ENCODE measurements at regions not wholly inside any gene's neighbourhood (a gene's known extent, or its start where the extent isn't known, plus 50 kb on each side); places are given as distances from the start of the nearest gene placed in this dataset.

- dilution Hi-C loops (cut with MboI; ENCODE audit: extremely low pct_ligation_motif_present, low sequenced_read_pairs), result no loop called here
- Histone ChIP-seq H3K9ac (replicated peaks; ENCODE audit: extremely low read depth, insufficient read depth, low read length) (no peak overlapping the region), H3K9me3 (replicated peaks; ENCODE audit: control insufficient read depth, insufficient read depth, low read length) (no peaks in the 10 kb centered on the region), H3K27me3 (ENCODE audit: control insufficient read depth in 2 of 2, insufficient read depth in 2 of 2, low read length in 2 of 2) (no peaks in the 10 kb centered on the region), H4K20me1 (replicated peaks; ENCODE audit: control insufficient read depth, extremely low read depth, insufficient read depth, low read length) (no peaks in the 10 kb centered on the region), H3K4me3 (replicated peaks in 1 of 3; ENCODE audit: insufficient read depth in 1 of 3, low read depth in 1 of 3, low read length in 3 of 3) (no peak overlapping the region), H3K9me1 (replicated peaks; ENCODE audit: control insufficient read depth, extremely low read depth, insufficient read depth, low read length) (no peaks in the 10 kb centered on the region), H3K4me2 (ENCODE audit: insufficient read depth, low read length) (no peak overlapping the region), H3K36me3 (ENCODE audit: control insufficient read depth in 2 of 2, extremely low read depth in 1 of 2, insufficient read depth in 2 of 2, low read length in 2 of 2) (no peaks in the 10 kb centered on the region), H2AFZ (ENCODE audit: low read depth, low read length) (no peak overlapping the region), H3K4me1 (ENCODE audit: control insufficient read depth, extremely low read depth, insufficient read depth, low read length) (peaks cover 8% of the 10 kb centered on the region), H3K27ac (ENCODE audit: insufficient read depth, low read depth, low read length) (no peak overlapping the region), H3K79me2 (ENCODE audit: control insufficient read depth, insufficient read depth, low read length) (no peaks in the 10 kb centered on the region)
- POLR2A ChIA-PET, result no interaction called here
- FAIRE-seq (no peak), DNase-seq (ENCODE audit: low read depth, low spot score) (no peak)
- BruUV-seq (replicated peaks), result no TSS peak
- intact Hi-C loops (cut with micrococcal nuclease), result no loop called here
- CTCF ChIA-PET, result no interaction called here
- TF ChIP-seq JUN (IDR thresholded peaks at IDR 0.05; ENCODE audit: borderline replicate concordance, insufficient read depth, insufficient read length, low read depth) (no peak), EZH2 (IDR thresholded peaks at IDR 0.05; ENCODE audit: borderline replicate concordance, low read depth, low read length, severe bottlenecking) (no peak), POLR2A (IDR thresholded peaks at IDR 0.05; ENCODE audit: low read depth, low read length) (no peak)
These were observed 74.4 kb downstream of the METRNL start for GRCh38 chr17:83153681-83154310.

GRCh38 chr17:83154311-83155127 lies 75.1 kb downstream of the METRNL start:
- Histone ChIP-seq H3K4me1 (ENCODE audit: control insufficient read depth, extremely low read depth, insufficient read depth, low read length) (peaks cover 8% of the 10 kb centered on the region), H2AFZ (ENCODE audit: low read depth, low read length) (no peak overlapping the region), H3K4me2 (ENCODE audit: insufficient read depth, low read length) (no peak overlapping the region), H3K27me3 (ENCODE audit: control insufficient read depth in 2 of 2, insufficient read depth in 2 of 2, low read length in 2 of 2) (no peaks in the 10 kb centered on the region), H3K4me3 (replicated peaks in 1 of 3; ENCODE audit: insufficient read depth in 1 of 3, low read depth in 1 of 3, low read length in 3 of 3) (no peak overlapping the region), H4K20me1 (replicated peaks; ENCODE audit: control insufficient read depth, extremely low read depth, insufficient read depth, low read length) (no peaks in the 10 kb centered on the region), H3K9me3 (replicated peaks; ENCODE audit: control insufficient read depth, insufficient read depth, low read length) (no peaks in the 10 kb centered on the region), H3K9me1 (replicated peaks; ENCODE audit: control insufficient read depth, extremely low read depth, insufficient read depth, low read length) (no peaks in the 10 kb centered on the region), H3K79me2 (ENCODE audit: control insufficient read depth, insufficient read depth, low read length) (no peaks in the 10 kb centered on the region), H3K36me3 (ENCODE audit: control insufficient read depth in 2 of 2, extremely low read depth in 1 of 2, insufficient read depth in 2 of 2, low read length in 2 of 2) (no peaks in the 10 kb centered on the region), H3K27ac (ENCODE audit: insufficient read depth, low read depth, low read length) (peak overlapping the region; percentile 4), H3K9ac (replicated peaks; ENCODE audit: extremely low read depth, insufficient read depth, low read length) (no peak overlapping the region)
- no peak for DNase-seq (ENCODE audit: low read depth, low spot score)
- ChIA-PET CTCF (interaction anchor here (1.5 kb wide), 1 partner anchor 29 kb away, joined by 3 read pairs; no protein-coding TSS in a partner anchor), POLR2A (interaction anchor here (1.2 kb wide), 1 partner anchor 45 kb away, joined by 4 read pairs; no protein-coding TSS in a partner anchor)
- dilution Hi-C loops (cut with MboI; ENCODE audit: extremely low pct_ligation_motif_present, low sequenced_read_pairs) (no loop called here), intact Hi-C loops (cut with micrococcal nuclease) (no loop called here)
- BruUV-seq (replicated peaks), result no TSS peak
- TF ChIP-seq CTCF (IDR thresholded peaks at IDR 0.05; ENCODE audit: extremely low read depth in 1 of 2, insufficient read depth in 1 of 2, low read depth in 1 of 2, low read length in 2 of 2) (no peak), MAX (IDR thresholded peaks at IDR 0.05; ENCODE audit: insufficient read depth, insufficient read length) (no peak), POLR2AphosphoS5 (IDR thresholded peaks at IDR 0.05; ENCODE audit: insufficient read depth, low read depth, low read length) (no peak), GATA2 (IDR thresholded peaks at IDR 0.05; ENCODE audit: insufficient read depth, insufficient read length, low read depth, low read length) (no peak), JUN (IDR thresholded peaks at IDR 0.05; ENCODE audit: borderline replicate concordance, insufficient read depth, insufficient read length, low read depth) (no peak), FOS (IDR thresholded peaks at IDR 0.05; ENCODE audit: borderline replicate concordance, insufficient read depth, low read length) (no peak), MYC (IDR thresholded peaks at IDR 0.05; ENCODE audit: low read depth, low read length) (no peak), EZH2 (IDR thresholded peaks at IDR 0.05; ENCODE audit: borderline replicate concordance, low read depth, low read length, severe bottlenecking) (no peak)
- FAIRE-seq, result no peak
